ENCODE measurements at regions not wholly inside any gene's neighbourhood (a gene's known extent, or its start where the extent isn't known, plus 50 kb on each side); places are given as distances from the start of the nearest gene placed in this dataset.

GRCh38 chr2:134136731-134137130, 117.1 kb upstream of the MGAT5 start:
- no peak for DNase-seq (ENCODE audit: low spot score)

- no peak for DNase-seq (ENCODE audit: low spot score)
Measured at GRCh38 chr2:134137182-134137611, 116.7 kb upstream of the MGAT5 start.

- DNase-seq (ENCODE audit: low spot score) = no peak
Measured at GRCh38 chr2:134138115-134138514, 115.8 kb upstream of the MGAT5 start.

GRCh38 chr2:134139611-134140010, 114.3 kb upstream of the MGAT5 start:
- DNase-seq (ENCODE audit: low spot score) = no peak

GRCh38 chr2:134140251-134140661, 113.6 kb upstream of the MGAT5 start:
- no peak for DNase-seq (ENCODE audit: low spot score)

GRCh38 chr2:134141598-134142340, 112.1 kb upstream of the MGAT5 start:
- no peak for DNase-seq (ENCODE audit: low spot score)

- DNase-seq (ENCODE audit: low spot score) = no peak
Measured at GRCh38 chr2:134142341-134142738, 111.5 kb upstream of the MGAT5 start.

GRCh38 chr2:134142903-134143302, 111.0 kb upstream of the MGAT5 start:
- no peak for DNase-seq (ENCODE audit: low spot score)

- DNase-seq (ENCODE audit: low spot score) = no peak
Measured at GRCh38 chr2:134143568-134143967, 110.3 kb upstream of the MGAT5 start.

GRCh38 chr2:134144081-134144596, 109.7 kb upstream of the MGAT5 start:
- DNase-seq (ENCODE audit: low spot score) = no peak

GRCh38 chr2:134144651-134145050, 109.2 kb upstream of the MGAT5 start:
- DNase-seq (ENCODE audit: low spot score) = no peak

GRCh38 chr2:134145519-134145918, 108.4 kb upstream of the MGAT5 start:
- DNase-seq (ENCODE audit: low spot score) = no peak

- DNase-seq (ENCODE audit: low spot score) = no peak
Measured at GRCh38 chr2:134146161-134146560, 107.7 kb upstream of the MGAT5 start.

- no peak for DNase-seq (ENCODE audit: low spot score)
Measured at GRCh38 chr2:134146620-134147019, 107.3 kb upstream of the MGAT5 start.

GRCh38 chr2:134148172-134148571, 105.7 kb upstream of the MGAT5 start:
- no peak for DNase-seq (ENCODE audit: low spot score)

- DNase-seq (ENCODE audit: low spot score) = no peak
Measured at GRCh38 chr2:134148843-134149472, 104.9 kb upstream of the MGAT5 start.

- DNase-seq (ENCODE audit: low spot score) = no peak
Measured at GRCh38 chr2:134149904-134150303, 104.0 kb upstream of the MGAT5 start.

GRCh38 chr2:134150760-134151159, 103.1 kb upstream of the MGAT5 start:
- no peak for DNase-seq (ENCODE audit: low spot score)

GRCh38 chr2:134152045-134153010, 101.5 kb upstream of the MGAT5 start:
- DNase-seq (ENCODE audit: low spot score) = no peak

- DNase-seq (ENCODE audit: low spot score) = no peak
Measured at GRCh38 chr2:134153294-134153880, 100.5 kb upstream of the MGAT5 start.

- no peak for DNase-seq (ENCODE audit: low spot score)
Measured at GRCh38 chr2:134154246-134154645, 99.6 kb upstream of the MGAT5 start.

All from mesenteric fat pad (tissue), 1 donor.